ENCODE measurements at regions not wholly inside any gene's neighbourhood (a gene's known extent, or its start where the extent isn't known, plus 50 kb on each side); places are given as distances from the start of the nearest gene placed in this dataset.

GRCh38 chr15:69704700-69705099 is 252.1 kb downstream of the RPLP1 start:
- TF ChIP-seq ZSCAN20 (CRISPR knock-in tag; IDR thresholded peaks at IDR 0.05), result no peak
- TF ChIP-seq CTCF (IDR thresholded peaks at IDR 0.05), result no peak
- no peak for TF ChIP-seq JUN (IDR thresholded peaks at IDR 0.05)
- TF ChIP-seq CHD4 (IDR thresholded peaks at IDR 0.05; ENCODE audit: borderline replicate concordance), result no peak
- TF ChIP-seq POLR2A (IDR thresholded peaks at IDR 0.05; ENCODE audit: low read length), result no peak
- TF ChIP-seq CHD2 (IDR thresholded peaks at IDR 0.05; ENCODE audit: low read length, partially characterized antibody), result no peak
- TF ChIP-seq HOXB5 (CRISPR knock-in tag; IDR thresholded peaks at IDR 0.05), result no peak
- no peak for TF ChIP-seq TP53 (CRISPR knock-in tag; IDR thresholded peaks at IDR 0.05)
- TF ChIP-seq MAFK (IDR thresholded peaks at IDR 0.05; ENCODE audit: partially characterized antibody), result no peak
- no peak for TF ChIP-seq PHF8 (IDR thresholded peaks at IDR 0.05; ENCODE audit: borderline replicate concordance, low read depth)
- TF ChIP-seq CBX8 (IDR thresholded peaks at IDR 0.05), result no peak
- no peak for TF ChIP-seq ESRRA (IDR thresholded peaks at IDR 0.05; ENCODE audit: borderline replicate concordance, low read length)
- TF ChIP-seq RFX5 (IDR thresholded peaks at IDR 0.05), result no peak
- no peak for TF ChIP-seq EP300 (IDR thresholded peaks at IDR 0.05)
